NB4 (cell line): ENCODE measurements at regions not wholly inside any gene's neighbourhood (a gene's known extent, or its start where the extent isn't known, plus 50 kb on each side); places are given as distances from the start of the nearest gene placed in this dataset.

Source experiments
- POLR2A ChIP-seq: IDR thresholded peaks from 2 replicates; pipeline ENCODE4 v1.6.1; 2011; ENCODE audit warnings: mild to moderate bottlenecking; ENCODE audit not compliant: insufficient read length; ENCODE audit errors: extremely low read depth
- TF ChIP-seq, protein P1 (sequence below): IDR thresholded peaks from one replicate; pipeline ENCODE4 v1.5.1; 2012; ENCODE audit warnings: low read depth, low read length

DNA sequence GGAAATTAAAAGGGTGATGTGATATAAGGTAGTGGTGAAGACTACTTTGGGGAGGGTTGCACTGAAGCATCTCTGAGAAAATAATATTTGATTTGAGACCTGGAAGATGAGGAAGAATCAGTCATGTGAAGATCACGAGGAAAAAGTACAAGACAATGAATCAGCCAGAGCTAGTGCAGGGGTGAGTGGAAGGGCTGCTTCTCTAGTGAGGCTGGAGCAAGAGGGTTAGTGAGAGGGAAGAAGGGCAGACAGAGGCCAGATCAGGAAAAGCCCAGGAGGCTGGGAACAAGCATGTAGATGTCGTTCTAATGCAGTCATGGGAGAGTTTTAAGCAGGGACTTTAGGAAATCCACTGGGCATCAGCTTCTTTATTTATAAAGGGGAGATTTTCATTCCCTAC lies 504.2 kb upstream of the SALL1 start:
- TF ChIP-seq, protein P1, sequence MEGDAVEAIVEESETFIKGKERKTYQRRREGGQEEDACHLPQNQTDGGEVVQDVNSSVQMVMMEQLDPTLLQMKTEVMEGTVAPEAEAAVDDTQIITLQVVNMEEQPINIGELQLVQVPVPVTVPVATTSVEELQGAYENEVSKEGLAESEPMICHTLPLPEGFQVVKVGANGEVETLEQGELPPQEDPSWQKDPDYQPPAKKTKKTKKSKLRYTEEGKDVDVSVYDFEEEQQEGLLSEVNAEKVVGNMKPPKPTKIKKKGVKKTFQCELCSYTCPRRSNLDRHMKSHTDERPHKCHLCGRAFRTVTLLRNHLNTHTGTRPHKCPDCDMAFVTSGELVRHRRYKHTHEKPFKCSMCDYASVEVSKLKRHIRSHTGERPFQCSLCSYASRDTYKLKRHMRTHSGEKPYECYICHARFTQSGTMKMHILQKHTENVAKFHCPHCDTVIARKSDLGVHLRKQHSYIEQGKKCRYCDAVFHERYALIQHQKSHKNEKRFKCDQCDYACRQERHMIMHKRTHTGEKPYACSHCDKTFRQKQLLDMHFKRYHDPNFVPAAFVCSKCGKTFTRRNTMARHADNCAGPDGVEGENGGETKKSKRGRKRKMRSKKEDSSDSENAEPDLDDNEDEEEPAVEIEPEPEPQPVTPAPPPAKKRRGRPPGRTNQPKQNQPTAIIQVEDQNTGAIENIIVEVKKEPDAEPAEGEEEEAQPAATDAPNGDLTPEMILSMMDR: no peak
- no peak for TF ChIP-seq POLR2A
